CD4-positive, alpha-beta T cell treated with Interleukin-4 for 4 hours (primary cell): ENCODE measurements at regions not wholly inside any gene's neighbourhood (a gene's known extent, or its start where the extent isn't known, plus 50 kb on each side); places are given as distances from the start of the nearest gene placed in this dataset.

Experiments used
- DNase-seq: peaks from one replicate; pipeline ENCODE4 v3.0.0-alpha.2; 2020

DNA sequence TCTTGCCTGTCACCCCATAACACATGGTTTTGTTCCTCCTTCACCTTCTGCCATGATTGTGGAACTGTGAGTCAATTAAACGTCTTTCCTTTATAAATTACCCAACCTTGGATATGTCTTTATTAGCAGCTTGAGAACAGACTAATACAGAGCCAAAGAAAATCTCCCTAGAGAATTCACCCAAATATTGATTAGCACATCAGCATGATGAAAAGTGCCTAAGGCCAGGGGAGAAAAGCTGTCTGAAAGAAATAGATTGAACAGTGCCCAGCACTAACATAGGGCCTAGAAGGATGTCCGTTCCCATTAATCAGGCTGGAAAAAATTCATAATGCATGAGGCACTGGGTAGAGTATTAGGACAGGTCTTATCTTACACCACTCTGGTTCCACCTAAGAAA, 111.9 kb upstream of the CALN1 start:
- no peak for DNase-seq

GRCh38 chr7:72504061-72504706, 92.0 kb upstream of the CALN1 start:
- DNase-seq = no peak

- DNase-seq = no peak
Measured at GRCh38 chr7:72503644-72504043, 91.5 kb upstream of the CALN1 start.

DNA sequence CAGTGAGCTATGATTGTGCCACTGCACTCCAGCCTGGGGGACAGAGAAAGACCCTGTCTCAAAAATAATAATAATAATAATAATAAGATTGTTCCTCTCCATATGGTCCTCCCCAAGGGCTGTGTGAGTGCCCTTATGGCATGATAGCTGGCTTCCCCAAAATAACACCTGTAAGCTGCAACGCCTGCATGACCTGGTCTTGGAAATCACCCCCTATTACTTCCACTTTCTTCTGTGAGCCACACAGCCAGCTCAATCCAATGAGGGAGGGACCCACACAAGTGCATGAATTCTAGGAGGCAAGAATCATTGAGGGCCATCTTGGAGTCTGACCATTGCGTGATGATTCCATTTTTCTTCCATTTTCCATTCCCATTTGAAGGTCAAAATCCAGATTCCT, 82.7 kb upstream of the CALN1 start:
- DNase-seq = no peak

DNA sequence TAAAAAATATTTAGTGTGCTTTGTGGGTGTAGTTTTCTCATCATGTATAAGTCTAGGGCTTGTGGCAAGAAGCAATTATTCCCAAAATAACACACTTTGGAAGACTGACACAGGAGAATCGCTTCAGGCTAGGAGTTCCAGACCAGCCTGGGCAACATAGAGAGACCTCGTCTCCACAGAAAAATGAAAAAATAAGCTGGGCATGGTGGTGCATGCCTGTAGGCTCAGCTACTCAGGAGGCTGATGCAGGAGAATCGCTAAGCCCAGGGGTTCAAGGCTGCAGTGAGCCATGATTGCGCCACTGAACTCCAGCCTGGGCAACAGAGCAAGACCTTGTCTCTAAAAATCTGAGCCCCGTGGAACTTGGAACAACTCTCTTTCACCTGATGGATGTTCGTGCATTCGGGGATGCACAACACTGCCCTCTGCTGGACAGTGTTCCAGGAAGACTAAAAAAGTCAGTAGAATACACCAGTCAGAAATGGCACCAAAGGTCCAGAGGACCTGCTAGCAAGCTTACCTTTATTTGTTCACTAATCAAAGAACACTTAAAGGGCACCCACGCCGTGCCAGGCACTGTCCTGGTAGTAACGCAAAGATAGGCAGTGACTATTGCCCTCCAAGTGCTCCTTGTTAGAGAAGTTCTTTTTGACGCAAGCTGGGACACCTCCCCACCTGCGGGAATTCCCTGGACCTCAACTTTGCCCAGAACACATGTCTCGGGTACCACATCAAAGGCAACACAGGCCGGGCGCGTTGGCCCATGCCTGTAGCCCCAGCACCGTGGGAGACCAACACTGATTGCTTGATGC, 81.9 kb upstream of the CALN1 start:
- DNase-seq = peak; percentile 33

DNA sequence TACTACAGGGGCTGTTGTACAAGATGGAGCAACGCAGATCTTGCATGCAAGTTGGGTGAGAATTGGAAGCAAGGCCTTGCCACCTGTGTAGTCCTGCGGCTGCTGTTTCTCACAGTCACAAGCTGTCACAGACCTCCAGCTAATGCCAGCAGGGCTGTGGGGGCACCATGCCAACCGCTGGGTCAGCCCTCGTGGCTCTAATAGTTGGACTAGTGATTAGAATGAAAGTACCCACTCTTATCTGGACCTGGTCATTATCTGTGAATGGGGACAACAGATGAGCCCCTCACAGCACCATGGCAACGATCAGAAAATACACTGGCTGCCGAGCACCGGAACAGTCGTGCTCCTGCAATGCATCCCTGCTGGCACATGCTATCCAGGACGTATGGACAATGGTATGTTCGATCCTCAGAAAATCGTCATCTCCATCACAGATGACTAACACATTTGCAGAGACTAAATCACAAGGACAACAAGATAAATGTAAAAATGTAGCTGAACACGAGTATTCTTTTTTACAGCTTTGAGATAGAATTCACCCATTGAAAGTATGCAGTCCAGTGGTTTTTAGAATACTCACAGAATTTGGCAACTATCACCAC, 80.4 kb upstream of the CALN1 start:
- no peak for DNase-seq

GRCh38 chr7:72490301-72490700, 78.2 kb upstream of the CALN1 start:
- DNase-seq = no peak

GRCh38 chr7:72481934-72482333, 69.8 kb upstream of the CALN1 start:
- no peak for DNase-seq

DNA sequence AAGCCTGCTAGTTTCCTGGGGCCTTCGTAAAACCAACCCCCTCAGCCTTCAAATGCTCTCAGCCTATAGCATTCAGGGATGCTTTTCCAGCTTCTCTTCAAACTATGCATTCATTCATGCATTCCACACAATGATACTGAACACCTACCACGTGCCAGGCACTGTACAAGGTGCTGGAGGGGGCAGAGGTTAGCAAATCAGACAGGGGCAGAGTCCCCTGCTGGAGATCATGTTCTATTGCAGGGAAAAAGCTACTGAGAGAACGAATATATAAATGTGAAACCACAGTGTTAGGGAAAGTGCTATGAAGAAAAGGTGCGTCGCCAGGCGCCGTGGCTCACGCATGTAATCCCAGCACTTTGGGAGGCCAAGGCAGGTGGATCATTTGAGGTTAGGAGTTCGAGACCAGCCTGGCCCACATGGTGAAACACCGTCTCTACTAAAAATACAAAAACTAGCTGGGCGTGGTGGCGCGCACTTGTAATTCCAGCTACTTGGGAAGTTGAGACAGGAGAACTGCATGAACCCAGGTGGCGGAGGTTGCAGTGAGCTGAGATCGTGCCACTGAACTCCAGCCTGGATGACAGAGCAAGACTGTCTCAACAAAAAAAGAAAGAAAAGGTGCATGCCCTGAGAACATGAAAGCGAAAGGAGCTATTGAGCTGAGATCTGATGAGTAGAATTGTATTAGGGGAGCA, 64.6 kb upstream of the CALN1 start:
- no peak for DNase-seq

- DNase-seq = no peak
Measured at GRCh38 chr7:72467237-72467636, 55.1 kb upstream of the CALN1 start.

- DNase-seq = no peak
Measured at GRCh38 chr7:72466797-72467196, 54.7 kb upstream of the CALN1 start.

GRCh38 chr7:72465521-72465920, 53.4 kb upstream of the CALN1 start:
- DNase-seq = no peak

DNA sequence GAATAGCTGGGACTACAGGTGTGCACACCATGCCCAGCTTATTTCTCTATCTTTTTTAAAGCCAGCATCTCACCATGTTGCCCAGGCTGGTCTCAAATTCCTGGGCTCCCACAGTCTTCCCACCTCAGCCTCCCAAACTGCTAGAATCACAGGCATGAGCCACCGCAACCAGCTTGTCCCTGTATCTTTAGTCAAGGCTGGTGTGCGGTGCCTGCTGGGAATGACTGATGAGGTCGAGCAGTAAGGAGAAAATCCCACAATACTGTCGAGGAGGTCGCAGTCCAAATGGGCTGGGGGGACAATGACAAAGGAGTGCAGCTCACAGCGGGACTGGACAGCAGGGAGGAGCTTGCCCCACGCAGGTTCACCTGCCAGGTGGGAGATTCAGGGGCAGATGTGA, 50.2 kb upstream of the CALN1 start:
- DNase-seq = no peak
